Kidney epithelial cell (primary cell): ENCODE measurements at regions not wholly inside any gene's neighbourhood (a gene's known extent, or its start where the extent isn't known, plus 50 kb on each side); places are given as distances from the start of the nearest gene placed in this dataset.

Source experiments
- DNase-seq: peaks from one replicate; pipeline ENCODE4 v3.0.0-alpha.2; 2010; ENCODE audit warnings: low read depth
- H3K27me3 ChIP-seq: 2 replicates; pipeline ENCODE4 v1.6.0; 2011; ENCODE audit warnings: low read length; ENCODE audit not compliant: control insufficient read depth, insufficient read depth
- H3K36me3 ChIP-seq: 2 replicates; pipeline ENCODE4 v1.5.1; 2011; ENCODE audit warnings: low read length; ENCODE audit not compliant: control insufficient read depth, insufficient read depth
- H3K4me3 ChIP-seq: 2 replicates; pipeline ENCODE4 v1.5.1; 2011; ENCODE audit warnings: low read depth, mild to moderate bottlenecking, control low read depth, low read length
- CTCF ChIP-seq: IDR thresholded peaks from 2 replicates; pipeline ENCODE4 v1.5.1; 2011; ENCODE audit warnings: mild to moderate bottlenecking, moderate library complexity, low read length, control low read depth, inconsistent platforms; ENCODE audit not compliant: insufficient read depth, poor library complexity, severe bottlenecking

GRCh38 chr2:211128287-211128686 lies 571.9 kb downstream of the CPS1 start:
- H3K27me3 ChIP-seq: no peaks in the 10 kb centered on the region
- no peak for DNase-seq
- TF ChIP-seq CTCF: no peak
- no peaks in the 10 kb centered on the region for H3K36me3 ChIP-seq
- H3K4me3 ChIP-seq: no peak overlapping the region

GRCh38 chr2:211129798-211130197 lies 573.4 kb downstream of the CPS1 start:
- Histone ChIP-seq H3K4me3 (no peak overlapping the region), H3K36me3 (no peaks in the 10 kb centered on the region), H3K27me3 (no peaks in the 10 kb centered on the region)
- no peak for TF ChIP-seq CTCF
- DNase-seq: no peak

DNA sequence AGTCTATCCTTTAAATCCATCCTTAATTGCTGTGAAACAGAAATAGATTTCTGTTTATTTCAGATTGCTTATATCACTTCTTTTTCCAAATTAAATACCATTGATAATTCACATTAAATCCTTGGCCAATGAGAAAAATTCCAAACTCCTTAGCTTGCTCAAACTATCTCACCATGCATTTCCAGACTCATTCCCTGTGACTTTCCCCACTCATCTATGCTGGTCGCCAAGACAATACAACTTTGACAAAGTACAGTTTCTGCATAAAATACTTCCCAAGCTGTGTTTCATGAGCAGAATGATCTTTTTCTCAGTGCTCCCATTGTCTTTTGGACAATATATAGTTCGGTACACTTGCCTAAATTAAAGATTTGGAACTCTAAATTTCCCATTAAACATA lies 575.6 kb downstream of the CPS1 start:
- no peaks in the 10 kb centered on the region for H3K36me3 ChIP-seq
- H3K4me3 ChIP-seq: no peak overlapping the region
- no peaks in the 10 kb centered on the region for H3K27me3 ChIP-seq
- no peak for TF ChIP-seq CTCF
- no peak for DNase-seq

GRCh38 chr2:211132573-211132972 lies 576.2 kb downstream of the CPS1 start:
- DNase-seq: no peak
- Histone ChIP-seq H3K4me3 (no peak overlapping the region), H3K27me3 (no peaks in the 10 kb centered on the region), H3K36me3 (no peaks in the 10 kb centered on the region)
- no peak for TF ChIP-seq CTCF

DNA sequence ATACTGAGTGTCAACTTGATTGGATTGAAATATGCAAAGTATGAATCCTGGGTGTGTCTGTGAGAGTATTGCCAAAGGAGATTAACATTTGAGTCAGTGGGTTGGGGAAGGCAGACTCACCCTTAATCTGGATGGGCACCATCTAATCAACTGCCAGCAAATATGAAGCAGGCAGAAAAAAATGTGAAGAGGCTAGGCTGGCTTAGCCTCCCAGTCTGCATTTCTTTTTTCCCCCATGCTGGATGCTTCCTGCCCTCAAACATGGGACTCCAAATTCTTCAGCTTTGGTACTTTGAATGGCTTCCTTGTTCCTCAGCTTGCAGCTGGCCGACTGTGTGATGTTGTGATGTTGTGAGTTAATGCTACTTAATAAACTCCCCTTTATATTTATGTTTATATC lies 577.4 kb downstream of the CPS1 start:
- no peak overlapping the region for H3K4me3 ChIP-seq
- no peaks in the 10 kb centered on the region for H3K36me3 ChIP-seq
- no peak for DNase-seq
- no peaks in the 10 kb centered on the region for H3K27me3 ChIP-seq
- no peak for TF ChIP-seq CTCF

GRCh38 chr2:211138551-211138950 lies 582.2 kb downstream of the CPS1 start:
- no peak overlapping the region for H3K4me3 ChIP-seq
- H3K27me3 ChIP-seq: no peaks in the 10 kb centered on the region
- H3K36me3 ChIP-seq: no peaks in the 10 kb centered on the region
- no peak for DNase-seq
- TF ChIP-seq CTCF: no peak
